Smooth muscle cell (in vitro differentiated cells): ENCODE measurements at regions not wholly inside any gene's neighbourhood (a gene's known extent, or its start where the extent isn't known, plus 50 kb on each side); places are given as distances from the start of the nearest gene placed in this dataset.

ENCODE experiments used
- DNase-seq: peaks from one replicate; lab custom pipeline; 2025; ENCODE audit not compliant: unreplicated experiment; lab: John Stamatoyannopoulos, UW
- H2AFZ ChIP-seq: fragments of 200-600 bp; sonication (generic); 2 replicates; pipeline ENCODE4 v1.6.0; 2016; ENCODE audit warnings: antibody characterized with exemption, low read depth, mild to moderate bottlenecking
- H3F3A ChIP-seq: fragments of 200-600 bp; sonication (generic); 2 replicates; pipeline ENCODE4 v1.6.0; 2017; ENCODE audit warnings: antibody characterized with exemption, low read depth
- H3K27ac ChIP-seq: fragments of 200-600 bp; sonication (generic); 2 replicates; pipeline ENCODE4 v1.5.1; 2016; ENCODE audit warnings: low read depth, mild to moderate bottlenecking
- H3K27me3 ChIP-seq: fragments of 200-600 bp; sonication (generic); 2 replicates; pipeline ENCODE4 v1.6.1; 2016; ENCODE audit warnings: low read depth, mild to moderate bottlenecking
- H3K36me3 ChIP-seq: fragments of 200-600 bp; sonication (generic); 2 replicates; pipeline ENCODE4 v1.5.1; 2016; ENCODE audit warnings: low read depth
- H3K4me1 ChIP-seq: fragments of 200-600 bp; sonication (generic); 2 replicates; pipeline ENCODE4 v1.5.1; 2016; ENCODE audit warnings: low read depth
- H3K4me2 ChIP-seq: fragments of 200-600 bp; sonication (generic); 2 replicates; pipeline ENCODE4 v1.6.0; 2016; ENCODE audit warnings: mild to moderate bottlenecking
- H3K4me3 ChIP-seq: fragments of 200-600 bp; sonication (generic); 2 replicates; pipeline ENCODE4 v1.5.1; 2016; ENCODE audit warnings: mild to moderate bottlenecking
- H3K79me2 ChIP-seq: fragments of 200-600 bp; sonication (generic); 2 replicates; pipeline ENCODE4 v1.6.0; 2016; ENCODE audit warnings: low read depth, mild to moderate bottlenecking
- H3K9ac ChIP-seq: fragments of 200-600 bp; sonication (generic); 2 replicates; pipeline ENCODE4 v1.6.0; 2016; ENCODE audit warnings: low read depth
- H3K9me3 ChIP-seq: fragments of 200-600 bp; sonication (generic); replicated peaks from 2 replicates; pipeline ENCODE4 v1.5.1; 2016; ENCODE audit warnings: low read depth
- H4K20me1 ChIP-seq: fragments of 200-600 bp; sonication (generic); 2 replicates; pipeline ENCODE4 v1.6.0; 2016; ENCODE audit warnings: low read depth
- CTCF ChIP-seq: fragments of 200-600 bp; sonication (generic); IDR thresholded peaks from 2 replicates; pipeline ENCODE4 v1.5.1; 2017; ENCODE audit warnings: borderline replicate concordance, mild to moderate bottlenecking, antibody characterized with exemption; ENCODE audit not compliant: insufficient read depth, poor library complexity, severe bottlenecking
- WGBS: methylation state at CpG from one replicate; pipeline ENCODE4 v1.1.7; 2016; ENCODE audit warnings: low lambda C conversion rate; 5-methylcytosine and 5-hydroxymethylcytosine counted together

- DNase-seq = no peak
- H3K27ac ChIP-seq = no peak overlapping the region
- H4K20me1 ChIP-seq = no peaks in the 10 kb centered on the region
- H3K9ac ChIP-seq = no peak overlapping the region
- H3K79me2 ChIP-seq = no peaks in the 10 kb centered on the region
- 68% methylated on average over 5 of the region's 5 CpGs for WGBS
- no peaks in the 10 kb centered on the region for H3K9me3 ChIP-seq
- H3K4me3 ChIP-seq = no peak overlapping the region
- no peak overlapping the region for H3K4me2 ChIP-seq
- H3K4me1 ChIP-seq = no peaks in the 10 kb centered on the region
- no peaks in the 10 kb centered on the region for H3K27me3 ChIP-seq
- no peaks in the 10 kb centered on the region for H3F3A ChIP-seq
- H3K36me3 ChIP-seq = no peaks in the 10 kb centered on the region
- no peak overlapping the region for H2AFZ ChIP-seq
- no peak for TF ChIP-seq CTCF
These were observed 371.3 kb downstream of the GLRX3 start for GRCh38 chr10:130507461-130507860.

GRCh38 chr10:130509881-130510689 is 373.9 kb downstream of the GLRX3 start:
- WGBS = 87% methylated on average over 25 of the region's 25 CpGs
- no peak overlapping the region for H3K4me2 ChIP-seq
- no peaks in the 10 kb centered on the region for H3K4me1 ChIP-seq
- no peaks in the 10 kb centered on the region for H3K36me3 ChIP-seq
- no peak overlapping the region for H3K27ac ChIP-seq
- no peaks in the 10 kb centered on the region for H3K79me2 ChIP-seq
- H3K4me3 ChIP-seq = no peak overlapping the region
- TF ChIP-seq CTCF = no peak
- H3K9me3 ChIP-seq = no peaks in the 10 kb centered on the region
- no peaks in the 10 kb centered on the region for H3K27me3 ChIP-seq
- no peak overlapping the region for H2AFZ ChIP-seq
- no peak for DNase-seq
- no peak overlapping the region for H3K9ac ChIP-seq
- H3F3A ChIP-seq = no peaks in the 10 kb centered on the region
- H4K20me1 ChIP-seq = no peaks in the 10 kb centered on the region

GRCh38 chr10:130510755-130511154 is 374.6 kb downstream of the GLRX3 start:
- H4K20me1 ChIP-seq = no peaks in the 10 kb centered on the region
- H3K27me3 ChIP-seq = no peaks in the 10 kb centered on the region
- no peak overlapping the region for H3K9ac ChIP-seq
- no peaks in the 10 kb centered on the region for H3K4me1 ChIP-seq
- no peak overlapping the region for H3K4me2 ChIP-seq
- H3K27ac ChIP-seq = no peak overlapping the region
- no peaks in the 10 kb centered on the region for H3K9me3 ChIP-seq
- no peaks in the 10 kb centered on the region for H3F3A ChIP-seq
- no peak overlapping the region for H3K4me3 ChIP-seq
- no peaks in the 10 kb centered on the region for H3K79me2 ChIP-seq
- no peak for DNase-seq
- TF ChIP-seq CTCF = no peak
- 89% methylated on average over 9 of the region's 9 CpGs for WGBS
- no peak overlapping the region for H2AFZ ChIP-seq
- H3K36me3 ChIP-seq = no peaks in the 10 kb centered on the region

- Histone ChIP-seq H3K36me3 (no peaks in the 10 kb centered on the region), H3K27ac (no peak overlapping the region), H3K4me1 (no peaks in the 10 kb centered on the region), H3K9ac (no peak overlapping the region), H3K79me2 (no peaks in the 10 kb centered on the region), H3K4me3 (no peak overlapping the region), H2AFZ (no peak overlapping the region), H3K27me3 (no peaks in the 10 kb centered on the region), H3K9me3 (no peaks in the 10 kb centered on the region), H4K20me1 (no peaks in the 10 kb centered on the region), H3K4me2 (no peak overlapping the region), H3F3A (no peaks in the 10 kb centered on the region)
- no peak for TF ChIP-seq CTCF
- 68% methylated on average over 10 of the region's 10 CpGs for WGBS
- DNase-seq = no peak
These were observed 375.6 kb downstream of the GLRX3 start for GRCh38 chr10:130511766-130512165.
